HG02763 (cell line): ENCODE measurements at regions not wholly inside any gene's neighbourhood (a gene's known extent, or its start where the extent isn't known, plus 50 kb on each side); places are given as distances from the start of the nearest gene placed in this dataset.
"Not testable (repeated sequence)": the region's sequence is repeated elsewhere in the genome, so short reads cannot be mapped to it uniquely, and the experiment has no call there.

Experiments
- ATAC-seq: cut with Tn5 transposase; IDR thresholded peaks from one replicate; pipeline ENCODE4 v1.9.1; 2021; ENCODE audit warnings: mild to moderate bottlenecking, moderate library complexity; ENCODE audit not compliant: unreplicated experiment

- ATAC-seq, result no peak
Observed at GRCh38 chr4:188282471-188283232, 143.4 kb downstream of the TRIML1 start.

GRCh38 chr4:188287169-188287894 lies 148.1 kb downstream of the TRIML1 start:
- no peak for ATAC-seq

GRCh38 chr4:188289531-188290125 lies 150.4 kb downstream of the TRIML1 start:
- no peak for ATAC-seq

GRCh38 chr4:188295899-188296298 lies 156.7 kb downstream of the TRIML1 start:
- ATAC-seq, result no peak

GRCh38 chr4:188296331-188296730 lies 157.1 kb downstream of the TRIML1 start:
- no peak for ATAC-seq

GRCh38 chr4:188297873-188298272 lies 158.6 kb downstream of the TRIML1 start:
- ATAC-seq, result no peak

GRCh38 chr4:188299161-188299560 lies 159.9 kb downstream of the TRIML1 start:
- no peak for ATAC-seq

- ATAC-seq, result no peak
Observed at GRCh38 chr4:188300385-188300784, 161.1 kb downstream of the TRIML1 start.

GRCh38 chr4:188305690-188306089 lies 166.4 kb downstream of the TRIML1 start:
- no peak for ATAC-seq

- ATAC-seq, result no peak
Observed at GRCh38 chr4:188307591-188307990, 168.3 kb downstream of the TRIML1 start.

GRCh38 chr4:188308142-188308541 lies 168.9 kb downstream of the TRIML1 start:
- ATAC-seq, result no peak

- ATAC-seq, result no peak
Observed at GRCh38 chr4:188316391-188316790, 177.2 kb downstream of the TRIML1 start.

GRCh38 chr4:188328966-188329365 lies 189.7 kb downstream of the TRIML1 start:
- no peak for ATAC-seq

- no peak for ATAC-seq
Observed at GRCh38 chr4:188329521-188329920, 190.3 kb downstream of the TRIML1 start.

- ATAC-seq, result no peak
Observed at GRCh38 chr4:188332265-188332664, 193.0 kb downstream of the TRIML1 start.

- no peak for ATAC-seq
Observed at GRCh38 chr4:188336891-188337290, 197.7 kb downstream of the TRIML1 start.

GRCh38 chr4:188341428-188341827 lies 202.2 kb downstream of the TRIML1 start:
- ATAC-seq, result no peak

GRCh38 chr4:188346171-188346809 lies 207.0 kb downstream of the TRIML1 start:
- no peak for ATAC-seq

- no peak for ATAC-seq
Observed at GRCh38 chr4:188347339-188347738, 208.1 kb downstream of the TRIML1 start.

GRCh38 chr4:188349569-188349968 lies 210.3 kb downstream of the TRIML1 start:
- not testable (repeated sequence) for ATAC-seq

GRCh38 chr4:188363196-188363595 lies 224.0 kb downstream of the TRIML1 start:
- ATAC-seq, result no peak
